ENCODE measurements at regions not wholly inside any gene's neighbourhood (a gene's known extent, or its start where the extent isn't known, plus 50 kb on each side); places are given as distances from the start of the nearest gene placed in this dataset.

- DNase-seq = no peak
Observed at GRCh38 chr1:187237542-187237941, 408.8 kb downstream of the PLA2G4A start.

- DNase-seq = no peak
Observed at GRCh38 chr1:187241971-187242370, 413.2 kb downstream of the PLA2G4A start.

GRCh38 chr1:187244623-187245022 is 415.9 kb downstream of the PLA2G4A start:
- DNase-seq = no peak

- DNase-seq = no peak
Observed at GRCh38 chr1:187245201-187245600, 416.5 kb downstream of the PLA2G4A start.

- no peak for DNase-seq
Observed at GRCh38 chr1:187249196-187249595, 420.4 kb downstream of the PLA2G4A start.

GRCh38 chr1:187252923-187253322 is 424.2 kb downstream of the PLA2G4A start:
- no peak for DNase-seq

GRCh38 chr1:187257476-187257875 is 428.7 kb downstream of the PLA2G4A start:
- DNase-seq = no peak

GRCh38 chr1:187261637-187262036 is 432.9 kb downstream of the PLA2G4A start:
- DNase-seq = no peak

GRCh38 chr1:187262731-187263130 is 434.0 kb downstream of the PLA2G4A start:
- DNase-seq = no peak

- no peak for DNase-seq
Observed at GRCh38 chr1:187264995-187265602, 436.4 kb downstream of the PLA2G4A start.

GRCh38 chr1:187266051-187266450 is 437.3 kb downstream of the PLA2G4A start:
- no peak for DNase-seq

GRCh38 chr1:187267827-187268226 is 439.1 kb downstream of the PLA2G4A start:
- no peak for DNase-seq

GRCh38 chr1:187270256-187270655 is 441.5 kb downstream of the PLA2G4A start:
- no peak for DNase-seq

GRCh38 chr1:187275346-187275745 is 446.6 kb downstream of the PLA2G4A start:
- no peak for DNase-seq

- no peak for DNase-seq
Observed at GRCh38 chr1:187275985-187276575, 447.3 kb downstream of the PLA2G4A start.

GRCh38 chr1:187276677-187277076 is 447.9 kb downstream of the PLA2G4A start:
- no peak for DNase-seq

GRCh38 chr1:187280031-187280430 is 451.3 kb downstream of the PLA2G4A start:
- DNase-seq = no peak

- no peak for DNase-seq
Observed at GRCh38 chr1:187281085-187281484, 452.3 kb downstream of the PLA2G4A start.

- no peak for DNase-seq
Observed at GRCh38 chr1:187283984-187284383, 455.2 kb downstream of the PLA2G4A start.

- no peak for DNase-seq
Observed at GRCh38 chr1:187294421-187295201, 465.9 kb downstream of the PLA2G4A start.

- no peak for DNase-seq
Observed at GRCh38 chr1:187300081-187300480, 471.3 kb downstream of the PLA2G4A start.

GRCh38 chr1:187306710-187307415 is 478.1 kb downstream of the PLA2G4A start:
- DNase-seq = no peak

GRCh38 chr1:187310038-187310631 is 481.4 kb downstream of the PLA2G4A start:
- DNase-seq = no peak
